HepG2 (cell line): ENCODE measurements at regions not wholly inside any gene's neighbourhood (a gene's known extent, or its start where the extent isn't known, plus 50 kb on each side); places are given as distances from the start of the nearest gene placed in this dataset.
A peak's percentile ranks its signal among the peaks of the same experiment; 100 is the strongest.

ENCODE experiments used
- ISX ChIP-seq: sonication (generic); formaldehyde crosslinking; conservative IDR thresholded peaks from 2 replicates; pipeline ENCODE4 v1.5.0; 2020; ENCODE audit warnings: missing genetic modification reagents
- KLF11 ChIP-seq: IDR thresholded peaks from 2 replicates; pipeline ENCODE4 v1.6.1; 2016; ENCODE audit warnings: missing compliant biosample characterization
- NRL ChIP-seq: sonication (generic); formaldehyde crosslinking; IDR thresholded peaks from 2 replicates; pipeline ENCODE4 v1.5.0; 2020; ENCODE audit warnings: missing genetic modification reagents, mild to moderate bottlenecking, moderate library complexity, borderline replicate concordance
- REL ChIP-seq: sonication (generic); formaldehyde crosslinking; conservative IDR thresholded peaks from 2 replicates; pipeline ENCODE4 v1.8.0; 2022; ENCODE audit warnings: mild to moderate bottlenecking, missing genetic modification reagents, moderate library complexity
- SNAI1 ChIP-seq: sonication (generic); formaldehyde crosslinking; IDR thresholded peaks from 2 replicates; pipeline ENCODE4 v1.5.0; 2020; ENCODE audit warnings: mild to moderate bottlenecking, missing genetic modification reagents, borderline replicate concordance
- TF ChIP-seq, protein P1 (sequence below): IDR thresholded peaks from 2 replicates; pipeline ENCODE4 v1.4.0; 2020; ENCODE audit warnings: mild to moderate bottlenecking, missing genetic modification reagents
- TF ChIP-seq, protein P2 (sequence below): sonication (generic); formaldehyde crosslinking; IDR thresholded peaks from 2 replicates; pipeline ENCODE4 v1.4.0; 2020; ENCODE audit warnings: low read depth, mild to moderate bottlenecking, missing genetic modification reagents
- TF ChIP-seq, protein P3 (sequence below): sonication (generic); formaldehyde crosslinking; IDR thresholded peaks from 2 replicates; pipeline ENCODE4 v1.5.0; 2020; ENCODE audit warnings: mild to moderate bottlenecking, missing genetic modification reagents
- TF ChIP-seq, protein P4 (sequence below): sonication (generic); formaldehyde crosslinking; IDR thresholded peaks from 2 replicates; pipeline ENCODE4 v1.4.0; 2020; ENCODE audit warnings: missing genetic modification reagents, borderline replicate concordance
- TF ChIP-seq, protein P5 (sequence below): sonication (generic); formaldehyde crosslinking; IDR thresholded peaks from 2 replicates; pipeline ENCODE4 v1.4.0; 2020; ENCODE audit warnings: missing genetic modification reagents

DNA sequence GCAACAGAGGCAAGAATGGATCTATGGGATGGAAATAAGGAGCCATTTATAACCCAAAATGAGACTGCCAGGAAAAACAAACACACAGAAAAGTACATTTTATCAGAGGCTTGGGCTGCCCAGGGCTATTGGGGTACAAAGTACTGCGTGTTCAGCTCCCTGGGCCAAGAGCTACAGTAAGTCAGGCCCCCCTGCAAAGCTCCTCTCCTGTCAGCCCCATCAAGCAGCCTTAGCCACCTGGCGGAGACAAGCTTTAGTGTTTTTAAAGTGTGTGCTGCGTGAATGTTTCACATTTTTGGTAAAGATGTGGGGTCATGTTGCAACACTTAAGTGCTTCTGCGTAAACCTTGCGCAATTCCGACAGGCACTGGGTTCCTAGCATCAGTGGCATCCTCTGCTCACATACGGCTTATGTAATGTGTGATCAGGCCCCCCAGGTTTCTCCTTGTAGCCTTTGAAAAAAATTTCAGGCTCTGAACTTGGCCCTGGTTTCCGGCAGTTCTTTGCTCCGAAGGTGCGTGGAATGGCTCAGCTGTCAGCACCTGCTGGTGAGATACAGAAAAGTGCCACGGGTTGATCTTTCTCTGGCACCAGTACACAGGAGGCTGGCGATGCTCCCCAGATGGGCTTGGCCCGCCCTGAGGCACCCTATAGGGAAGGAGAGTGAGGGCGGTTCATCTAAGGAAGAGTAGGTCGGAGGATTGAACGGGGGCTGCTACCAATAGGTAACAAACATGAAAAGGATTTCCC lies 198.7 kb upstream of the EEA1 start (continued):
- TF ChIP-seq, protein P1, sequence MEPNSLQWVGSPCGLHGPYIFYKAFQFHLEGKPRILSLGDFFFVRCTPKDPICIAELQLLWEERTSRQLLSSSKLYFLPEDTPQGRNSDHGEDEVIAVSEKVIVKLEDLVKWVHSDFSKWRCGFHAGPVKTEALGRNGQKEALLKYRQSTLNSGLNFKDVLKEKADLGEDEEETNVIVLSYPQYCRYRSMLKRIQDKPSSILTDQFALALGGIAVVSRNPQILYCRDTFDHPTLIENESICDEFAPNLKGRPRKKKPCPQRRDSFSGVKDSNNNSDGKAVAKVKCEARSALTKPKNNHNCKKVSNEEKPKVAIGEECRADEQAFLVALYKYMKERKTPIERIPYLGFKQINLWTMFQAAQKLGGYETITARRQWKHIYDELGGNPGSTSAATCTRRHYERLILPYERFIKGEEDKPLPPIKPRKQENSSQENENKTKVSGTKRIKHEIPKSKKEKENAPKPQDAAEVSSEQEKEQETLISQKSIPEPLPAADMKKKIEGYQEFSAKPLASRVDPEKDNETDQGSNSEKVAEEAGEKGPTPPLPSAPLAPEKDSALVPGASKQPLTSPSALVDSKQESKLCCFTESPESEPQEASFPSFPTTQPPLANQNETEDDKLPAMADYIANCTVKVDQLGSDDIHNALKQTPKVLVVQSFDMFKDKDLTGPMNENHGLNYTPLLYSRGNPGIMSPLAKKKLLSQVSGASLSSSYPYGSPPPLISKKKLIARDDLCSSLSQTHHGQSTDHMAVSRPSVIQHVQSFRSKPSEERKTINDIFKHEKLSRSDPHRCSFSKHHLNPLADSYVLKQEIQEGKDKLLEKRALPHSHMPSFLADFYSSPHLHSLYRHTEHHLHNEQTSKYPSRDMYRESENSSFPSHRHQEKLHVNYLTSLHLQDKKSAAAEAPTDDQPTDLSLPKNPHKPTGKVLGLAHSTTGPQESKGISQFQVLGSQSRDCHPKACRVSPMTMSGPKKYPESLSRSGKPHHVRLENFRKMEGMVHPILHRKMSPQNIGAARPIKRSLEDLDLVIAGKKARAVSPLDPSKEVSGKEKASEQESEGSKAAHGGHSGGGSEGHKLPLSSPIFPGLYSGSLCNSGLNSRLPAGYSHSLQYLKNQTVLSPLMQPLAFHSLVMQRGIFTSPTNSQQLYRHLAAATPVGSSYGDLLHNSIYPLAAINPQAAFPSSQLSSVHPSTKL (CRISPR knock-in tag) = peak; percentile 99
- TF ChIP-seq, protein P2, sequence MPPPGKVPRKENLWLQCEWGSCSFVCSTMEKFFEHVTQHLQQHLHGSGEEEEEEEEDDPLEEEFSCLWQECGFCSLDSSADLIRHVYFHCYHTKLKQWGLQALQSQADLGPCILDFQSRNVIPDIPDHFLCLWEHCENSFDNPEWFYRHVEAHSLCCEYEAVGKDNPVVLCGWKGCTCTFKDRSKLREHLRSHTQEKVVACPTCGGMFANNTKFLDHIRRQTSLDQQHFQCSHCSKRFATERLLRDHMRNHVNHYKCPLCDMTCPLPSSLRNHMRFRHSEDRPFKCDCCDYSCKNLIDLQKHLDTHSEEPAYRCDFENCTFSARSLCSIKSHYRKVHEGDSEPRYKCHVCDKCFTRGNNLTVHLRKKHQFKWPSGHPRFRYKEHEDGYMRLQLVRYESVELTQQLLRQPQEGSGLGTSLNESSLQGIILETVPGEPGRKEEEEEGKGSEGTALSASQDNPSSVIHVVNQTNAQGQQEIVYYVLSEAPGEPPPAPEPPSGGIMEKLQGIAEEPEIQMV (CRISPR knock-in tag) = peak; percentile 25; the same call in 1 of the 2 replicates
- TF ChIP-seq NRL (CRISPR knock-in tag) = peak; percentile 47; the same call in 1 of the 2 replicates
- TF ChIP-seq ISX (CRISPR knock-in tag) = no peak
- no peak for TF ChIP-seq REL
- peak; percentile 92 for TF ChIP-seq SNAI1
- TF ChIP-seq, protein P3, sequence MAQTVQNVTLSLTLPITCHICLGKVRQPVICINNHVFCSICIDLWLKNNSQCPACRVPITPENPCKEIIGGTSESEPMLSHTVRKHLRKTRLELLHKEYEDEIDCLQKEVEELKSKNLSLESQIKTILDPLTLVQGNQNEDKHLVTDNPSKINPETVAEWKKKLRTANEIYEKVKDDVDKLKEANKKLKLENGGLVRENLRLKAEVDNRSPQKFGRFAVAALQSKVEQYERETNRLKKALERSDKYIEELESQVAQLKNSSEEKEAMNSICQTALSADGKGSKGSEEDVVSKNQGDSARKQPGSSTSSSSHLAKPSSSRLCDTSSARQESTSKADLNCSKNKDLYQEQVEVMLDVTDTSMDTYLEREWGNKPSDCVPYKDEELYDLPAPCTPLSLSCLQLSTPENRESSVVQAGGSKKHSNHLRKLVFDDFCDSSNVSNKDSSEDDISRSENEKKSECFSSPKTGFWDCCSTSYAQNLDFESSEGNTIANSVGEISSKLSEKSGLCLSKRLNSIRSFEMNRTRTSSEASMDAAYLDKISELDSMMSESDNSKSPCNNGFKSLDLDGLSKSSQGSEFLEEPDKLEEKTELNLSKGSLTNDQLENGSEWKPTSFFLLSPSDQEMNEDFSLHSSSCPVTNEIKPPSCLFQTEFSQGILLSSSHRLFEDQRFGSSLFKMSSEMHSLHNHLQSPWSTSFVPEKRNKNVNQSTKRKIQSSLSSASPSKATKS (CRISPR knock-in tag) = peak; percentile 81; the same call in 1 of the 2 replicates
- TF ChIP-seq, protein P4, sequence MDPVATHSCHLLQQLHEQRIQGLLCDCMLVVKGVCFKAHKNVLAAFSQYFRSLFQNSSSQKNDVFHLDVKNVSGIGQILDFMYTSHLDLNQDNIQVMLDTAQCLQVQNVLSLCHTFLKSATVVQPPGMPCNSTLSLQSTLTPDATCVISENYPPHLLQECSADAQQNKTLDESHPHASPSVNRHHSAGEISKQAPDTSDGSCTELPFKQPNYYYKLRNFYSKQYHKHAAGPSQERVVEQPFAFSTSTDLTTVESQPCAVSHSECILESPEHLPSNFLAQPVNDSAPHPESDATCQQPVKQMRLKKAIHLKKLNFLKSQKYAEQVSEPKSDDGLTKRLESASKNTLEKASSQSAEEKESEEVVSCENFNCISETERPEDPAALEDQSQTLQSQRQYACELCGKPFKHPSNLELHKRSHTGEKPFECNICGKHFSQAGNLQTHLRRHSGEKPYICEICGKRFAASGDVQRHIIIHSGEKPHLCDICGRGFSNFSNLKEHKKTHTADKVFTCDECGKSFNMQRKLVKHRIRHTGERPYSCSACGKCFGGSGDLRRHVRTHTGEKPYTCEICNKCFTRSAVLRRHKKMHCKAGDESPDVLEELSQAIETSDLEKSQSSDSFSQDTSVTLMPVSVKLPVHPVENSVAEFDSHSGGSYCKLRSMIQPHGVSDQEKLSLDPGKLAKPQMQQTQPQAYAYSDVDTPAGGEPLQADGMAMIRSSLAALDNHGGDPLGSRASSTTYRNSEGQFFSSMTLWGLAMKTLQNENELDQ = no peak
- TF ChIP-seq, protein P5, sequence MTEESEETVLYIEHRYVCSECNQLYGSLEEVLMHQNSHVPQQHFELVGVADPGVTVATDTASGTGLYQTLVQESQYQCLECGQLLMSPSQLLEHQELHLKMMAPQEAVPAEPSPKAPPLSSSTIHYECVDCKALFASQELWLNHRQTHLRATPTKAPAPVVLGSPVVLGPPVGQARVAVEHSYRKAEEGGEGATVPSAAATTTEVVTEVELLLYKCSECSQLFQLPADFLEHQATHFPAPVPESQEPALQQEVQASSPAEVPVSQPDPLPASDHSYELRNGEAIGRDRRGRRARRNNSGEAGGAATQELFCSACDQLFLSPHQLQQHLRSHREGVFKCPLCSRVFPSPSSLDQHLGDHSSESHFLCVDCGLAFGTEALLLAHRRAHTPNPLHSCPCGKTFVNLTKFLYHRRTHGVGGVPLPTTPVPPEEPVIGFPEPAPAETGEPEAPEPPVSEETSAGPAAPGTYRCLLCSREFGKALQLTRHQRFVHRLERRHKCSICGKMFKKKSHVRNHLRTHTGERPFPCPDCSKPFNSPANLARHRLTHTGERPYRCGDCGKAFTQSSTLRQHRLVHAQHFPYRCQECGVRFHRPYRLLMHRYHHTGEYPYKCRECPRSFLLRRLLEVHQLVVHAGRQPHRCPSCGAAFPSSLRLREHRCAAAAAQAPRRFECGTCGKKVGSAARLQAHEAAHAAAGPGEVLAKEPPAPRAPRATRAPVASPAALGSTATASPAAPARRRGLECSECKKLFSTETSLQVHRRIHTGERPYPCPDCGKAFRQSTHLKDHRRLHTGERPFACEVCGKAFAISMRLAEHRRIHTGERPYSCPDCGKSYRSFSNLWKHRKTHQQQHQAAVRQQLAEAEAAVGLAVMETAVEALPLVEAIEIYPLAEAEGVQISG (CRISPR knock-in tag) = peak; percentile 85
- TF ChIP-seq KLF11 (CRISPR knock-in tag) = no peak; the same call in 1 of the 2 replicates
